Endodermal cell (in vitro differentiated cells): ENCODE measurements at regions not wholly inside any gene's neighbourhood (a gene's known extent, or its start where the extent isn't known, plus 50 kb on each side); places are given as distances from the start of the nearest gene placed in this dataset.

Experiments
- DNase-seq: peaks from one replicate; pipeline ENCODE4 v3.0.0-alpha.2; 2017
- H3K27ac ChIP-seq: 2 replicates; pipeline ENCODE4 v1.5.1; 2013; ENCODE audit warnings: mild to moderate bottlenecking, low read depth, low read length, moderate library complexity
- H3K27me3 ChIP-seq: 2 replicates; pipeline ENCODE4 v1.6.1; 2013; ENCODE audit warnings: mild to moderate bottlenecking, low read length, moderate library complexity; ENCODE audit not compliant: insufficient read depth, control insufficient read depth, poor library complexity, severe bottlenecking
- H3K36me3 ChIP-seq: 2 replicates; pipeline ENCODE4 v1.7.0; 2013; ENCODE audit warnings: mild to moderate bottlenecking, low read length, moderate library complexity; ENCODE audit not compliant: control insufficient read depth, insufficient read depth
- H3K4me1 ChIP-seq: one replicate; pipeline ENCODE4 v1.7.0; 2013; ENCODE audit warnings: low read length; ENCODE audit not compliant: control insufficient read depth, insufficient read depth
- H3K4me3 ChIP-seq: 2 replicates; pipeline ENCODE4 v1.5.1; 2013; ENCODE audit warnings: mild to moderate bottlenecking, low read length, moderate library complexity
- H3K9ac ChIP-seq: 2 replicates; pipeline ENCODE4 v1.6.1; 2013; ENCODE audit warnings: mild to moderate bottlenecking, low read length, moderate library complexity; ENCODE audit not compliant: poor library complexity, severe bottlenecking; ENCODE audit errors: extremely low read depth
- H3K9me3 ChIP-seq: 2 replicates; pipeline ENCODE4 v1.6.1; 2013; ENCODE audit warnings: mild to moderate bottlenecking, low read length, moderate library complexity; ENCODE audit not compliant: control insufficient read depth
- H3K27ac Mint-ChIP-seq: 2 replicates; pipeline ENCODE4 v1.8.0; 2020; ENCODE audit warnings: mixed read lengths
- H3K27me3 Mint-ChIP-seq: 2 replicates; pipeline ENCODE4 v1.8.0; 2021; ENCODE audit warnings: mild to moderate bottlenecking, mixed read lengths; ENCODE audit not compliant: insufficient read depth
- H3K36me3 Mint-ChIP-seq: 2 replicates; pipeline ENCODE4 v1.8.0; 2020; ENCODE audit warnings: low read depth, mixed read lengths
- H3K4me1 Mint-ChIP-seq: 2 replicates; pipeline ENCODE4 v1.8.0; 2020; ENCODE audit warnings: mixed read lengths
- H3K4me3 Mint-ChIP-seq: 2 replicates; pipeline ENCODE4 v1.8.0; 2020; ENCODE audit warnings: mild to moderate bottlenecking, moderate library complexity, mixed read lengths
- H3K9me3 Mint-ChIP-seq: 2 replicates; pipeline ENCODE4 v1.8.0; 2020; ENCODE audit warnings: mild to moderate bottlenecking, mixed read lengths
- CTCF ChIP-seq: fragments of 200-600 bp; sonication (generic); conservative IDR thresholded peaks from 2 replicates; pipeline ENCODE4 v1.5.0; 2021; ENCODE audit warnings: antibody characterized with exemption, mild to moderate bottlenecking
- WGBS, 2 experiments: methylation state at CpG; one replicate each; pipeline versions ENCODE4 v1.1.5 to v1.1.7; 2013; ENCODE audit warnings: missing lambda C conversion rate in 2 of 2, mixed read lengths in 1 of 2; ENCODE audit not compliant: insufficient coverage in 1 of 2, insufficient read length in 1 of 2; 5-methylcytosine and 5-hydroxymethylcytosine counted together

GRCh38 chr13:31051999-31052398 is 109.7 kb downstream of the HSPH1 start:
- peaks cover 5% of the 10 kb centered on the region for H3K4me1 Mint-ChIP-seq
- Histone ChIP-seq H3K9me3 (no peaks in the 10 kb centered on the region), H3K4me3 (no peak overlapping the region), H3K9ac (no peak overlapping the region), H3K36me3 (no peaks in the 10 kb centered on the region), H3K4me1 (peaks cover 8% of the 10 kb centered on the region), H3K27me3 (no peaks in the 10 kb centered on the region), H3K27ac (no peak overlapping the region)
- no peaks in the 10 kb centered on the region for H3K27me3 Mint-ChIP-seq
- WGBS, 2 experiments = 87 to 89% methylated on average over 4 to 8 of the region's 8 CpGs
- no peak overlapping the region for H3K27ac Mint-ChIP-seq
- H3K36me3 Mint-ChIP-seq = no peaks in the 10 kb centered on the region
- peak; percentile 78 for TF ChIP-seq CTCF
- DNase-seq = peak; percentile 83
- no peak overlapping the region for H3K4me3 Mint-ChIP-seq
- no peaks in the 10 kb centered on the region for H3K9me3 Mint-ChIP-seq

- H3K27me3 Mint-ChIP-seq = no peaks in the 10 kb centered on the region
- no peak overlapping the region for H3K27ac ChIP-seq
- no peaks in the 10 kb centered on the region for H3K9me3 Mint-ChIP-seq
- WGBS, 2 experiments = 96% methylated on average over 6 of the region's 6 CpGs; no CpG with 5 or more reads in 1 of the 2 experiments
- H3K9ac ChIP-seq = no peak overlapping the region
- no peak overlapping the region for H3K4me3 Mint-ChIP-seq
- H3K36me3 ChIP-seq = no peaks in the 10 kb centered on the region
- H3K4me1 Mint-ChIP-seq = peaks cover 6% of the 10 kb centered on the region
- no peaks in the 10 kb centered on the region for H3K27me3 ChIP-seq
- no peaks in the 10 kb centered on the region for H3K36me3 Mint-ChIP-seq
- peaks cover 13% of the 10 kb centered on the region for H3K4me1 ChIP-seq
- H3K27ac Mint-ChIP-seq = no peak overlapping the region
- no peak overlapping the region for H3K4me3 ChIP-seq
- DNase-seq = peak; percentile 35
- peak; percentile 57 for TF ChIP-seq CTCF
- H3K9me3 ChIP-seq = no peaks in the 10 kb centered on the region
Measured at GRCh38 chr13:31050486-31051400, 111.0 kb downstream of the HSPH1 start.

GRCh38 chr13:31049833-31050232 is 111.9 kb downstream of the HSPH1 start:
- Mint-ChIP-seq H3K36me3 (no peaks in the 10 kb centered on the region), H3K4me1 (peaks cover 15% of the 10 kb centered on the region), H3K27ac (no peak overlapping the region), H3K27me3 (no peaks in the 10 kb centered on the region), H3K9me3 (no peaks in the 10 kb centered on the region), H3K4me3 (no peak overlapping the region)
- WGBS, 2 experiments = 95 to 96% methylated on average over 4 to 6 of the region's 6 CpGs
- Histone ChIP-seq H3K4me1 (peaks cover 22% of the 10 kb centered on the region), H3K4me3 (no peak overlapping the region), H3K27ac (no peak overlapping the region), H3K9ac (no peak overlapping the region), H3K27me3 (no peaks in the 10 kb centered on the region), H3K36me3 (no peaks in the 10 kb centered on the region), H3K9me3 (no peaks in the 10 kb centered on the region)
- DNase-seq = peak; percentile 19
- TF ChIP-seq CTCF = no peak
